CD4-positive, CD25-positive, alpha-beta regulatory T cell (primary cell): ENCODE measurements at regions not wholly inside any gene's neighbourhood (a gene's known extent, or its start where the extent isn't known, plus 50 kb on each side); places are given as distances from the start of the nearest gene placed in this dataset.
"Not testable (repeated sequence)": the region's sequence is repeated elsewhere in the genome, so short reads cannot be mapped to it uniquely, and the experiment has no call there.

Experiments
- ATAC-seq, 2 donors: fragments of 150-1000 bp; cut with Tn5 transposase; one replicate each; pipeline ENCODE4 v1.10.0; 2021; ENCODE audit warnings: low read depth in 2 of 2, moderate number of reproducible peaks in 2 of 2, moderate library complexity in 1 of 2
- DNase-seq, 3 donors: peaks; one replicate each; pipeline versions ENCODE4 v3.0.0 to v3.0.0-alpha.2; 2012 to 2022; ENCODE audit warnings: mixed read lengths in 1 of 3
- H3K27ac ChIP-seq: one replicate; pipeline ENCODE4 v1.7.0; 2013; ENCODE audit warnings: mild to moderate bottlenecking, low read length; ENCODE audit not compliant: insufficient read depth, poor library complexity, severe bottlenecking
- H3K27me3 ChIP-seq: one replicate; pipeline ENCODE4 v1.7.0; 2013; ENCODE audit warnings: low read length; ENCODE audit not compliant: control insufficient read depth, insufficient read depth
- H3K36me3 ChIP-seq: one replicate; pipeline ENCODE4 v1.7.0; 2013; ENCODE audit warnings: mild to moderate bottlenecking, low read length, moderate library complexity; ENCODE audit not compliant: control insufficient read depth, insufficient read depth
- H3K4me1 ChIP-seq: 2 replicates; pipeline ENCODE4 v1.7.0; 2013; ENCODE audit warnings: mild to moderate bottlenecking, low read length; ENCODE audit not compliant: insufficient read depth, control insufficient read depth, poor library complexity, severe bottlenecking
- H3K4me3 ChIP-seq: one replicate; pipeline ENCODE4 v1.7.0; 2013; ENCODE audit warnings: low read depth, mild to moderate bottlenecking, low read length, moderate library complexity
- H3K9me3 ChIP-seq, 2 experiments: 1 replicate in 1 of 2; 2 replicates in 1 of 2; pipeline ENCODE4 v1.7.0; 2013; ENCODE audit warnings: low read length in 2 of 2, mild to moderate bottlenecking in 1 of 2, moderate library complexity in 1 of 2; ENCODE audit not compliant: control insufficient read depth in 2 of 2
- H3K27ac Mint-ChIP-seq, 3 donors: one replicate each; pipeline ENCODE4 v1.8.0; 2020 to 2022; ENCODE audit warnings: mild to moderate bottlenecking in 3 of 3, mixed read lengths in 3 of 3, moderate library complexity in 2 of 3
- H3K27me3 Mint-ChIP-seq: one replicate; pipeline ENCODE4 v1.8.0; 2022; ENCODE audit warnings: mild to moderate bottlenecking, mixed read lengths
- H3K36me3 Mint-ChIP-seq: one replicate; pipeline ENCODE4 v1.8.0; 2020; ENCODE audit warnings: mixed read lengths
- H3K4me1 Mint-ChIP-seq, 4 donors: one replicate each; pipeline ENCODE4 v1.8.0; 2020 to 2022; ENCODE audit warnings: mixed read lengths in 4 of 4, mild to moderate bottlenecking in 1 of 4
- H3K4me3 Mint-ChIP-seq, 4 donors: one replicate each; pipeline ENCODE4 v1.8.0; 2020 to 2022; ENCODE audit warnings: mild to moderate bottlenecking in 4 of 4, mixed read lengths in 4 of 4, moderate library complexity in 3 of 4
- H3K9me3 Mint-ChIP-seq, 7 donors: one replicate each; pipeline ENCODE4 v1.8.0; 2020 to 2022; ENCODE audit warnings: mixed read lengths in 7 of 7, mild to moderate bottlenecking in 3 of 7, moderate library complexity in 2 of 7

GRCh38 chr7:91787931-91788330 lies 92.6 kb downstream of the MTERF1 start:
- Mint-ChIP-seq H3K4me1 (peaks cover 0 to 3% (median 0%) of the 10 kb centered on the region in 4 donors), H3K27me3 (no peaks in the 10 kb centered on the region), H3K27ac (no peak overlapping the region), H3K9me3 (peaks cover 0 to 2% (median 0%) of the 10 kb centered on the region in 7 donors), H3K36me3 (no peaks in the 10 kb centered on the region), H3K4me3 (no peak overlapping the region)
- DNase-seq (no peak), ATAC-seq (no peak)
- Histone ChIP-seq H3K27me3 (no peaks in the 10 kb centered on the region), H3K36me3 (no peaks in the 10 kb centered on the region), H3K27ac (no peak overlapping the region), H3K4me3 (no peak overlapping the region), H3K9me3 (no peaks in the 10 kb centered on the region), H3K4me1 (no peaks in the 10 kb centered on the region)

DNA sequence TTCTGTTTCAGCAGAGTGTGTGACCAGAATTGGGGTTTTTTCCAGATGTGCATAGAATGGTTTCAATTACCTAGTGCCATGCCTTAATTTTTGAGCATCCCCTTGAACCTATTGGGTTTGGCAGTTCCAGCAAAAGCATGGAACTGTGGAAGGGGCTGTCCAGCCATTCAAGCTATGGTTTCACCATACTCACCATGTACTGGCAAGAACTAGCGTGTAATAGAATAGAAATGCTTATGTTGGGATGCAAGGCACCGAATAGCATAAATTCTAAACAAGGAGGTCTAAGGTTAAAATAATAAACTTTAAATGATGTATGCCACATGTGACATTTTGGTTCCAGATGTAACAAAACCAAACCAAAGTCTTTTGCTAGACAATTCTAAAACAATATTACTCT lies 91.4 kb downstream of the MTERF1 start:
- Mint-ChIP-seq H3K36me3 (no peaks in the 10 kb centered on the region), H3K4me1 (no peaks in the 10 kb centered on the region), H3K9me3 (peaks cover 0 to 4% (median 0%) of the 10 kb centered on the region in 7 donors), H3K4me3 (no peak overlapping the region), H3K27me3 (no peaks in the 10 kb centered on the region), H3K27ac (no peak overlapping the region)
- DNase-seq (no peak), ATAC-seq (no peak)
- Histone ChIP-seq H3K27me3 (no peaks in the 10 kb centered on the region), H3K9me3 (no peaks in the 10 kb centered on the region), H3K36me3 (no peaks in the 10 kb centered on the region), H3K27ac (no peak overlapping the region), H3K4me3 (no peak overlapping the region), H3K4me1 (no peaks in the 10 kb centered on the region)

GRCh38 chr7:91789558-91789957 lies 90.9 kb downstream of the MTERF1 start:
- DNase-seq = no peak

GRCh38 chr7:91790646-91791045 lies 89.9 kb downstream of the MTERF1 start:
- not testable (repeated sequence) for H3K9me3 Mint-ChIP-seq, H3K27ac Mint-ChIP-seq, H3K4me3 ChIP-seq, DNase-seq, ATAC-seq, H3K27me3 ChIP-seq, H3K27me3 Mint-ChIP-seq, H3K4me1 ChIP-seq, H3K4me3 Mint-ChIP-seq, H3K9me3 ChIP-seq, H3K36me3 ChIP-seq, H3K27ac ChIP-seq, H3K36me3 Mint-ChIP-seq, H3K4me1 Mint-ChIP-seq

More at GRCh38 chr7:91789558-91789957, 90.9 kb downstream of the MTERF1 start:
- no peaks in the 10 kb centered on the region for H3K27me3 Mint-ChIP-seq
- H3K27ac ChIP-seq = no peak overlapping the region
- no peaks in the 10 kb centered on the region for H3K36me3 ChIP-seq
- no peaks in the 10 kb centered on the region for H3K36me3 Mint-ChIP-seq
- no peak overlapping the region for H3K4me3 ChIP-seq
- no peaks in the 10 kb centered on the region for H3K9me3 ChIP-seq
- H3K27me3 ChIP-seq = no peaks in the 10 kb centered on the region
- H3K27ac Mint-ChIP-seq = no peak overlapping the region
- H3K4me1 ChIP-seq = no peaks in the 10 kb centered on the region
- no peak for ATAC-seq
- H3K4me3 Mint-ChIP-seq = no peak overlapping the region
- no peaks in the 10 kb centered on the region for H3K4me1 Mint-ChIP-seq
- H3K9me3 Mint-ChIP-seq = peaks cover 0 to 4% (median 0%) of the 10 kb centered on the region in 7 donors

GRCh38 chr7:91796122-91796521 lies 84.4 kb downstream of the MTERF1 start:
- no peaks in the 10 kb centered on the region for H3K27me3 Mint-ChIP-seq
- Histone ChIP-seq H3K4me1 (no peaks in the 10 kb centered on the region), H3K9me3 (no peaks in the 10 kb centered on the region), H3K4me3 (no peak overlapping the region), H3K36me3 (no peaks in the 10 kb centered on the region), H3K27ac (no peak overlapping the region), H3K27me3 (no peaks in the 10 kb centered on the region)
- no peak overlapping the region for H3K4me3 Mint-ChIP-seq
- ATAC-seq (no peak), DNase-seq (no peak)
- peaks cover 0 to 6% (median 0%) of the 10 kb centered on the region in 7 donors for H3K9me3 Mint-ChIP-seq
- peaks cover 3% of the 10 kb centered on the region for H3K36me3 Mint-ChIP-seq
- no peak overlapping the region for H3K27ac Mint-ChIP-seq
- H3K4me1 Mint-ChIP-seq = no peaks in the 10 kb centered on the region

DNA sequence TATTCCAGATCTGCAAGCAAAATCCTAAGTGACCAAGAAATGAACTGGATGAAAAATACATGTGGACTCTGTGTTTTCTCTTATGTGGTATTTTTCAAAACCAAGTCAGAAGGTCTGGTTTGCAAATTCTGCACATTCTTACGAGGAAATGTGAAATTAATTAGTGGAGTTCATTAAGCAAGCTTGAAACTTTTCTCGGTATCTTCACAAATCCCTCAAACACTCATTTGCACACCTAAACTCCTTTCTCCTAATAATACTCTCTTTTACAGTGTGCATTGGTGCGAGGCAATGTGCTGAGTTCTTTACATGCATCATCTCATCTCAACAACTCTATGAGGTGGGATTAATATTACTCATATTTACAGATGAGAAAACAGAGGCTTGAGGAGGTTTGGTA lies 82.1 kb downstream of the MTERF1 start:
- no peaks in the 10 kb centered on the region for H3K36me3 ChIP-seq
- Mint-ChIP-seq H3K27me3 (no peaks in the 10 kb centered on the region), H3K36me3 (peaks cover 3% of the 10 kb centered on the region), H3K4me3 (no peak overlapping the region), H3K27ac (no peak overlapping the region), H3K9me3 (peaks cover 0 to 5% (median 0%) of the 10 kb centered on the region in 7 donors), H3K4me1 (no peaks in the 10 kb centered on the region)
- no peaks in the 10 kb centered on the region for H3K27me3 ChIP-seq
- no peak overlapping the region for H3K27ac ChIP-seq
- no peak for ATAC-seq
- DNase-seq = no peak
- H3K4me3 ChIP-seq = no peak overlapping the region
- no peaks in the 10 kb centered on the region for H3K4me1 ChIP-seq
- H3K9me3 ChIP-seq = no peaks in the 10 kb centered on the region

DNA sequence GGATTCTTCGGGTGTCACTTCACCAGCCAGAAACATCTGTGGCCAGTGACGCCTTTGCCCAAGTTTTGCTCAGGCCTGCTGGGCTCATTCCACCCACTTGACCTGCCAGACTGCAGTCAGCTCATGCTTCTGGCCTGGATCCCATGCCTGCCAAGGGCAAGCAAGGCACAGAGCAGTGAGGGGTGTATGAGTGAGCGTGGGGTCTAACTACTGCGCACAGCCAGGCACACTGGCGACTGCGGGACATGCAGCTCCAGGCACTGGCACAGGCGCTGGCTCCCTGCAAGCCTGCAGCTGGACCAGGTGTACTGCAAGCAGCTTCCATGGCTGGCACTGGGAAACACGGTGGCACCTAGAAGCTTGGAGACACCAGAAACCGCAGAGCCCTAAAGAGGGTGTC lies 80.1 kb downstream of the MTERF1 start:
- Mint-ChIP-seq H3K4me3 (no peak overlapping the region), H3K27ac (no peak overlapping the region), H3K4me1 (no peaks in the 10 kb centered on the region), H3K36me3 (no peaks in the 10 kb centered on the region), H3K9me3 (peaks cover 0 to 1% (median 0%) of the 10 kb centered on the region in 7 donors), H3K27me3 (no peaks in the 10 kb centered on the region)
- Histone ChIP-seq H3K36me3 (no peaks in the 10 kb centered on the region), H3K4me3 (no peak overlapping the region), H3K4me1 (no peaks in the 10 kb centered on the region), H3K9me3 (no peaks in the 10 kb centered on the region), H3K27me3 (no peaks in the 10 kb centered on the region), H3K27ac (no peak overlapping the region)
- DNase-seq (no peak), ATAC-seq (no peak)

GRCh38 chr7:91801331-91801983 lies 79.0 kb downstream of the MTERF1 start:
- DNase-seq (no peak), ATAC-seq (no peak)
- Histone ChIP-seq H3K4me1 (no peaks in the 10 kb centered on the region), H3K36me3 (no peaks in the 10 kb centered on the region), H3K4me3 (no peak overlapping the region), H3K27me3 (no peaks in the 10 kb centered on the region), H3K27ac (no peak overlapping the region), H3K9me3 (no peaks in the 10 kb centered on the region)
- H3K9me3 Mint-ChIP-seq = peaks cover 0 to 1% (median 0%) of the 10 kb centered on the region in 7 donors
- no peaks in the 10 kb centered on the region for H3K36me3 Mint-ChIP-seq
- no peak overlapping the region for H3K27ac Mint-ChIP-seq
- H3K4me3 Mint-ChIP-seq = no peak overlapping the region
- H3K4me1 Mint-ChIP-seq = no peaks in the 10 kb centered on the region
- H3K27me3 Mint-ChIP-seq = no peaks in the 10 kb centered on the region
